GM12872 (cell line): ENCODE measurements at regions not wholly inside any gene's neighbourhood (a gene's known extent, or its start where the extent isn't known, plus 50 kb on each side); places are given as distances from the start of the nearest gene placed in this dataset.

Experiments used
- TF ChIP-seq, protein P1 (sequence below): IDR thresholded peaks from 3 replicates; pipeline ENCODE4 v1.5.1; 2011; ENCODE audit warnings: low read depth, mild to moderate bottlenecking, low read length, moderate library complexity; ENCODE audit not compliant: insufficient read depth

DNA sequence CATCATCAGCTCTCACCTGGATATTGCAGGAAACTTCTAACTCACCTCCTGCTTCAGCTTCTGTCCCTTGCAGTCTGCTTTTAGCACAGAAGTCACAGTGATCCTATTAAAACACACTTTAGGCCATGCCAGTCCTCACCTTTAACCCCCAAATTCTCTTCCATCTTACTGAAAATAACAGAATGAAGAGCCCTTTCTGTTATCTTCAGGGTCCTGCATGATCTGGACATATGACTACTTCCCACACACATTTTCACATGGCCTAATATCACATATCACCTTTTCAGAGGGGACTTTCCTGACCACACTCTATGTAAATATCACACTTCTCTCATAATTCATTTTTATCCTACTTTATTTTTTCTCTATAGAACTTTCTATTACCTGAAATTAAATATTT is 550.6 kb upstream of the CLINT1 start:
- TF ChIP-seq, protein P1, sequence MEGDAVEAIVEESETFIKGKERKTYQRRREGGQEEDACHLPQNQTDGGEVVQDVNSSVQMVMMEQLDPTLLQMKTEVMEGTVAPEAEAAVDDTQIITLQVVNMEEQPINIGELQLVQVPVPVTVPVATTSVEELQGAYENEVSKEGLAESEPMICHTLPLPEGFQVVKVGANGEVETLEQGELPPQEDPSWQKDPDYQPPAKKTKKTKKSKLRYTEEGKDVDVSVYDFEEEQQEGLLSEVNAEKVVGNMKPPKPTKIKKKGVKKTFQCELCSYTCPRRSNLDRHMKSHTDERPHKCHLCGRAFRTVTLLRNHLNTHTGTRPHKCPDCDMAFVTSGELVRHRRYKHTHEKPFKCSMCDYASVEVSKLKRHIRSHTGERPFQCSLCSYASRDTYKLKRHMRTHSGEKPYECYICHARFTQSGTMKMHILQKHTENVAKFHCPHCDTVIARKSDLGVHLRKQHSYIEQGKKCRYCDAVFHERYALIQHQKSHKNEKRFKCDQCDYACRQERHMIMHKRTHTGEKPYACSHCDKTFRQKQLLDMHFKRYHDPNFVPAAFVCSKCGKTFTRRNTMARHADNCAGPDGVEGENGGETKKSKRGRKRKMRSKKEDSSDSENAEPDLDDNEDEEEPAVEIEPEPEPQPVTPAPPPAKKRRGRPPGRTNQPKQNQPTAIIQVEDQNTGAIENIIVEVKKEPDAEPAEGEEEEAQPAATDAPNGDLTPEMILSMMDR, result no peak

DNA sequence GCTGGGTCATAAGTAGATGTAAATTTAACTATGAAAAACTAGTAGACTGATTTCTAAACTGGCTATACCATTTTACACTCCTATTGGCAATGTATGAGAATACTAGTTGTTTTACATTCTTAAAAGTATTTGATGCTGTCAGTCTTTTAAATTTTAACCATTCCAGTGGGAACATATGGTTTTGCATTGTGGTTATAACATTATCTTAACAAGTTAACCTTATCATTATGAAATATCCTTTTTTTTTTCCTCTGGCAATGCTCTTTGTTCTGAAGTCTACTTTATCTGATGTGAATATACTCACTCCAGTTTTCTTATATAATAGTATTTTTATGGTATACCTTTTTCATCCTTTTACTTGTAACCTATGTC is 548.9 kb upstream of the CLINT1 start:
- TF ChIP-seq, protein P1, result no peak

DNA sequence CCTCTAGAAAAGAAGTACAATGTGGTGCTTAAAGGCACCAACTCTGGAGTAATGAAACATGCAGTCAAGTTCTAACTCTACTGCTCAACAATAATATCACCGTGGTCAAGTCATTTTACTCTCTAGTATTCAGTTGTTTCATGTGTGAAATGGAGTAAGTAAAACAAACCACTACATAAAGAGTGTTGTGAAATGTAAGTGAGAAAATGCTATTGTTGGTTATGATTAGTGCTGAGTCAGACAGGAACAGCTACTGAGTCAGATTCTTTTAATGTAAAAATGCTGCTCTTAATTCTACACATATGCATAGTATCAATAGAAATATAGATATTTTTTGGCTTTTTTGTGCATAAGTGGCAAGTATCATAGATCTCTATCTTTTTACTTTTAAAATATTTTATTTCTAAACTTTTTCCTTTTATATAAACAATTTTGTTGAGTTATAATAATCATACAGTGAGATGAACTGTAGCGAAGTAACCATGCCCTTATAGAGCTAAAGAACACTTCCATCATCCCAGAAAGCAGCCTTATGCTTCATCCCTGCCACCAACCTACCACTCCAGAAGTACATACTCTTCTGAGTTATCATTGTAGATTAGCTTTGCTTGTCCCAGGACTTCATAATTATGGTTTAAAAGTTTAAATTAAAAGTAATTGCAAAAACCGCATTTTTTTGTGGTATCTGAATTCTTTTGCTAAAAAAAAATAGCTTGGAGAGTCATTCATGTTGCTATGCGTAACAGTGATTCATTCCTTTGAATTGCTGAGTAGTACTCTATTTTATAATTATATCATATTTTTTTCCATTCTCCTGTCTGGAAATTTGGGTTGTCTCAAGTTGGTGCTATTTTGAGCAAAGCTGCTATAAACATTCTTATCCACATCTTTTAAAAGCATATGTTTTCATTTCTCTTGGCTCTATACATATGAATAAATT is 548.2 kb upstream of the CLINT1 start:
- TF ChIP-seq, protein P1, result no peak

DNA sequence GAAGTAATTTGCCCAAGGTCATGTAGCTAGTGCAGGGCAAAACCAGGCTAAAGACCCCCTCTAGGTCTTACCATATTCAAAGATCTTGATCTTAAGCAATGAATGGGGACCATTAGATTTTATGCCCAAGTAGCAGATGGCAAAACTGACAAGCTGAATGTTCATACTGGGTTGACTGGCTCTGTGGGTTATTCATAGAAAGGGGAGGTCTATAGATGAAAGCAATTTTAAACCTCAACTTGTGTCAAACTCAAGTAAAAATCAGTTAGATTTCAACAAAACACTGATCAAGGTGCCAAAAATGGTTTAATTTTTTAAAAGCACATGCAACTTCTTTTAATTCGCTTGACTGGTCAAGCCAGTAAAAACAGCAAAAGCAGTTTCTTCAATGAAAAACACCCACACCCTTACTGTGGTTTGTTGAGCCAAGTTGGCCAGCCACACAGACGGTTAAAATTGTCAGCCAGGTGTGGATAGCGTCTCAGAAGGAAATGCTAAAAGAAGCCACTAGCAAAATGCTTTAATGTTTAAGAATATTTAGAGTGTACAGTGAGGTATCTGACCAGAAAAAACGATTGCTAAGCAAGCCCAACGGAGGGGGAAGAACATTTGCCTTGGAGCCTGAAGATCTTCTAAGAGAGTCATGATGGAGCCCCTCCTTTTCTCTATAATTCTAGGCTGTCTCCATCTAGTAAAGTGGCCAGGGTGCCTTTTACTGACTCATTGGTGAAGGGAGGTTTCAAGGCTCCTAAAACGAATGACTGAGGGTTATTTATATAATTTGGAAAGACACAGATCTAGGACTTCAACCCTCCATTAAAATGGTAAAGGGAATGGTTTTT is 539.6 kb upstream of the CLINT1 start:
- TF ChIP-seq, protein P1, result no peak

DNA sequence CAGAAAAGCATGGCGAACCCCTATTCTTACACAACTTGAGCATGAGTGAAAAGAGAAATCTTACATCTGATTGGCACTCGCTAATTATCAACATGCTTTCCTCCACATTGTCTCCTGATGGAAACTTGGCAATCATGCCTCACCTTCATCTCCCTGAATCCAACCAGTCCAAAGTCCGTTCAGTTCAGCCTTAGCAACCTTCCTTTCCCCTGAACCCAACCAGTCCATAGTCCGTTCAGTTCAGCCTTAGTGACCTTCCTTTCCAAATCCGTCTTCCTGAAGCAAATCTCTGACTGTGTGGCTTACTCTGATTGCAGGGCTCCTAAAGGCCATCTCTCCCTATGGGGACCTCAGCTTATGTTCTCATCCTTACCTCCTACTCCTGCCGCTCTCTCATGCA is 538.3 kb upstream of the CLINT1 start:
- TF ChIP-seq, protein P1, result no peak

DNA sequence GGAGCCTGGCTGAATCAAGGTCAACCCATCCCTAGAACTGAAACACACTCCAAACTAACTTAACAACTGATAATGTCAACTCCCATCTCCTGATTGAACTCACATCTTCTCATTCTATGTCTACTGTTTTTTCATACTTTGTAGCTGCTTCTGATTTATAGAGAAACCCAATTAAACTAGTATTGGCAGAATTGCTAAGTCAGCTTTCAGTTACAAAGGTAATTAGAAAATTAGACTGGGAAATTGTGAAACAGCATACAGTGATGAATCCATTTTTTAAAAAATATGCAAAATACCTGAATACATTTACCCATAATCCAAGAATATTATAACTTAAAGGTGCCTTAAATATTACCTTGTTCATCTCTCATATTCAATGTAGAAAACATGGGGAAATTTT is 535.2 kb upstream of the CLINT1 start:
- TF ChIP-seq, protein P1, result no peak

DNA sequence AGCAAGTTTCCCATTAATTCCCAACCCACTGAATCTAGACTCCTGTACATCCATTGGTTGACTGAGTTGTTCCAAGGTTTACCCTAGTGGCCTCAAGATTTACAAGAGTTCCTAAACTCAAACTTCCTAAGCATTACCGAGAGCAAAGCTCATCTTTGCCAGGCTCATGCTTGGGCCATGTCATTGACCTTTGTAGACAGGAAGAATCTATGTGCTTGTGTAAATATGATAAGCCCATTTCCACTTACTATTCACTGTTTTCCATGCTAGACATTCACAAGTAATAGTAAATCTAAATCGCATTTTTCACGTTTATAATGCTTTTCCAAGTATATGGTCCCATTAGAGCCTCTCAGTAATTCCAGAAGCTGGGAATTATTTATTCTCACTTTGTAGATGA is 534.5 kb upstream of the CLINT1 start:
- TF ChIP-seq, protein P1, result no peak
